CD14-positive monocyte (primary cell): ENCODE measurements at regions not wholly inside any gene's neighbourhood (a gene's known extent, or its start where the extent isn't known, plus 50 kb on each side); places are given as distances from the start of the nearest gene placed in this dataset.

Source experiments
- DNase-seq, 3 donors: peaks; one replicate each; pipeline ENCODE4 v3.0.0-alpha.2; 2011 to 2022
- H2AFZ ChIP-seq: 2 replicates; pipeline ENCODE4 v1.6.0; 2012; ENCODE audit warnings: mild to moderate bottlenecking, low read depth, low read length, inconsistent platforms; ENCODE audit not compliant: insufficient read depth, poor library complexity, severe bottlenecking
- H3K27ac ChIP-seq, 2 donors: 1 replicate in 1 of 2; 2 replicates in 1 of 2; pipeline ENCODE4 v1.5.1; 2012 to 2013; ENCODE audit warnings: low read length in 2 of 2, control low read depth in 1 of 2, inconsistent platforms in 1 of 2, low read depth in 1 of 2, mild to moderate bottlenecking in 1 of 2
- H3K27me3 ChIP-seq, 2 donors: one replicate each; pipeline versions ENCODE4 v1.6.0 to v1.6.1; 2011 to 2013; ENCODE audit warnings: low read length in 2 of 2; ENCODE audit not compliant: control insufficient read depth in 2 of 2, insufficient read depth in 2 of 2
- H3K36me3 ChIP-seq, 2 donors: replicated peaks in 1 of 2; 1 replicate in 1 of 2; 2 replicates in 1 of 2; pipeline versions ENCODE4 v1.5.1 to v1.6.1; 2012 to 2013; ENCODE audit warnings: low read length in 2 of 2, control low read depth in 1 of 2, inconsistent platforms in 1 of 2, mild to moderate bottlenecking in 1 of 2; ENCODE audit not compliant: insufficient read depth in 2 of 2, control insufficient read depth in 1 of 2
- H3K4me1 ChIP-seq, 2 donors: 1 replicate in 1 of 2; 2 replicates in 1 of 2; pipeline versions ENCODE4 v1.5.1 to v1.6.1; 2012 to 2013; ENCODE audit warnings: low read length in 2 of 2, control low read depth in 1 of 2, inconsistent platforms in 1 of 2, mild to moderate bottlenecking in 1 of 2, moderate library complexity in 1 of 2; ENCODE audit not compliant: insufficient read depth in 2 of 2, control insufficient read depth in 1 of 2
- H3K4me2 ChIP-seq: replicated peaks from 2 replicates; pipeline ENCODE3; 2012; ENCODE audit warnings: low read length, moderate library complexity, mild to moderate bottlenecking; ENCODE audit not compliant: poor library complexity, severe bottlenecking; ENCODE audit errors: extremely low read depth
- H3K4me3 ChIP-seq, 3 experiments: fragments of 200-600 bp in 1 of 3; sonication (generic) in 1 of 3; replicated peaks in 1 of 3; 1 replicate in 2 of 3; 2 replicates in 1 of 3; pipeline ENCODE4 v1.5.1; 2011 to 2013; ENCODE audit warnings: low read length in 3 of 3, mild to moderate bottlenecking in 3 of 3, control low read depth in 2 of 3, low read depth in 2 of 3, inconsistent platforms in 1 of 3, moderate library complexity in 1 of 3
- H3K79me2 ChIP-seq: 2 replicates; pipeline ENCODE4 v1.6.0; 2012; ENCODE audit warnings: mild to moderate bottlenecking, control low read depth, inconsistent platforms, low read length, moderate library complexity; ENCODE audit not compliant: insufficient read depth
- H3K9ac ChIP-seq: 2 replicates; pipeline ENCODE4 v1.6.0; 2017; ENCODE audit warnings: low read length, mild to moderate bottlenecking; ENCODE audit not compliant: insufficient read depth, poor library complexity, severe bottlenecking
- H3K9me3 ChIP-seq, 2 donors: replicated peaks in 1 of 2; 1 replicate in 1 of 2; 2 replicates in 1 of 2; pipeline versions ENCODE4 v1.5.1 to v1.6.1; 2012 to 2013; ENCODE audit warnings: low read length in 2 of 2, control low read depth in 1 of 2; ENCODE audit not compliant: control insufficient read depth in 1 of 2, insufficient read depth in 1 of 2
- H4K20me1 ChIP-seq: 2 replicates; pipeline ENCODE4 v1.6.0; 2012; ENCODE audit warnings: mild to moderate bottlenecking, low read length, control low read depth, moderate library complexity; ENCODE audit not compliant: insufficient read depth
- H3K27ac Mint-ChIP-seq, 7 donors: one replicate each; pipeline ENCODE4 v1.8.0; 2020; ENCODE audit warnings: mild to moderate bottlenecking in 7 of 7, mixed read lengths in 7 of 7, moderate library complexity in 6 of 7, inconsistent platforms in 2 of 7
- H3K27me3 Mint-ChIP-seq, 3 donors: one replicate each; pipeline ENCODE4 v1.8.0; 2021 to 2022; ENCODE audit warnings: low read depth in 3 of 3, mild to moderate bottlenecking in 3 of 3, mixed read lengths in 3 of 3, moderate library complexity in 3 of 3, inconsistent platforms in 1 of 3
- H3K36me3 Mint-ChIP-seq, 2 donors: one replicate each; pipeline ENCODE4 v1.8.0; 2020; ENCODE audit warnings: mixed read lengths in 2 of 2, inconsistent platforms in 1 of 2, mild to moderate bottlenecking in 1 of 2
- H3K4me1 Mint-ChIP-seq: one replicate; pipeline ENCODE4 v1.8.0; 2020; ENCODE audit warnings: mild to moderate bottlenecking, mixed read lengths
- H3K4me3 Mint-ChIP-seq, 2 donors: one replicate each; pipeline ENCODE4 v1.8.0; 2020; ENCODE audit warnings: mild to moderate bottlenecking in 2 of 2, mixed read lengths in 2 of 2, moderate library complexity in 1 of 2
- H3K9me3 Mint-ChIP-seq, 7 donors: one replicate each; pipeline ENCODE4 v1.8.0; 2020 to 2022; ENCODE audit warnings: mixed read lengths in 7 of 7, mild to moderate bottlenecking in 6 of 7, moderate library complexity in 6 of 7, inconsistent platforms in 2 of 7
- CTCF ChIP-seq: fragments of 200-600 bp; IDR thresholded peaks from one replicate; pipeline ENCODE4 v1.8.0; 2022; ENCODE audit warnings: antibody characterized with exemption, mild to moderate bottlenecking
- WGBS: methylation state at CpG from one replicate; pipeline ENCODE4 v1.1.5; 2013; ENCODE audit warnings: missing lambda C conversion rate; ENCODE audit not compliant: insufficient coverage; 5-methylcytosine and 5-hydroxymethylcytosine counted together
- intact Hi-C, 2 donors: fragments of 100-400 bp; cut with micrococcal nuclease; formaldehyde crosslinking; loops; one replicate each; pipeline versions ENCODE4 v1.15.0 to v1.15.1; 2023

- Histone ChIP-seq H3K36me3 (no peaks in the 10 kb centered on the region), H2AFZ (no peak overlapping the region), H3K9me3 (no peaks in the 10 kb centered on the region), H3K4me2 (no peak overlapping the region), H3K27ac (no peak overlapping the region), H3K9ac (no peak overlapping the region), H4K20me1 (no peaks in the 10 kb centered on the region), H3K27me3 (no peaks in the 10 kb centered on the region), H3K4me1 (peaks cover 2% of the 10 kb centered on the region in 2 donors), H3K79me2 (no peaks in the 10 kb centered on the region), H3K4me3 (no peak overlapping the region)
- DNase-seq = peak in 1 of 3 donors; percentile 19
- H3K9me3 Mint-ChIP-seq = peaks cover 0 to 2% (median 0%) of the 10 kb centered on the region in 7 donors
- no peaks in the 10 kb centered on the region for H3K36me3 Mint-ChIP-seq
- no peak for TF ChIP-seq CTCF
- H3K4me3 Mint-ChIP-seq = no peak overlapping the region
- 100% methylated on average over 1 of the region's 5 CpGs for WGBS
- H3K27me3 Mint-ChIP-seq = peaks cover 0 to 1% (median 1%) of the 10 kb centered on the region in 3 donors
- H3K27ac Mint-ChIP-seq = no peak overlapping the region
- peaks cover 2% of the 10 kb centered on the region for H3K4me1 Mint-ChIP-seq
- intact Hi-C loops = no loop called here
These were observed 745.3 kb downstream of the TUSC7 start for GRCh38 chr3:117454908-117455307.

- WGBS = 88% methylated on average over 2 of the region's 6 CpGs
- Mint-ChIP-seq H3K4me3 (no peak overlapping the region), H3K9me3 (peaks cover 0 to 2% (median 0%) of the 10 kb centered on the region in 7 donors), H3K27me3 (peaks cover 0 to 1% (median 1%) of the 10 kb centered on the region in 3 donors), H3K4me1 (no peaks in the 10 kb centered on the region), H3K36me3 (no peaks in the 10 kb centered on the region), H3K27ac (no peak overlapping the region)
- H3K36me3 ChIP-seq = no peaks in the 10 kb centered on the region
- intact Hi-C loops = no loop called here
- no peaks in the 10 kb centered on the region for H3K27me3 ChIP-seq
- no peaks in the 10 kb centered on the region for H3K79me2 ChIP-seq
- no peak overlapping the region for H3K4me2 ChIP-seq
- H4K20me1 ChIP-seq = no peaks in the 10 kb centered on the region
- no peak overlapping the region for H2AFZ ChIP-seq
- no peaks in the 10 kb centered on the region for H3K4me1 ChIP-seq
- no peaks in the 10 kb centered on the region for H3K9me3 ChIP-seq
- no peak for TF ChIP-seq CTCF
- no peak overlapping the region for H3K9ac ChIP-seq
- H3K4me3 ChIP-seq = no peak overlapping the region
- no peak for DNase-seq
- H3K27ac ChIP-seq = no peak overlapping the region
These were observed 746.2 kb downstream of the TUSC7 start for GRCh38 chr3:117455782-117456181.
